ENCODE measurements at regions not wholly inside any gene's neighbourhood (a gene's known extent, or its start where the extent isn't known, plus 50 kb on each side); places are given as distances from the start of the nearest gene placed in this dataset.

DNA sequence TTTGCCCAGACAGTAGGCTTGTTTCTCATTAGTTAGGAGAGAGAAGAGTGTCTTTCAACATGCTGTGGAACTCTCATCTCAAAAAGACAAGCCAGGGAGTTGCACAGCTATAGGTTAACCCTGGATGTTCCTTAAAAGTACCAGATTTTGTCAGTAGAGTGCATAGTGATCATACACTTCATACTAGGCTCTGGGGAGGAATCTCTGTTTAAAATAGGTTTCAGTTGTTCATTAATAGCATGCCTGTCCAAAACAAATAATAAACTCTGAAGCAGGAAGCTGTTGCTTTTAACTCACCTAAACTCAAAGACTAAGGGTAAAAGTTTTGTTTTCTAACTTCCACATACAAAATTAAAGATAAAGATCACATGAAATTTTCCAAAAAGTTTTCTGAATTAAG, 1948.4 kb downstream of the C4orf33 start:
- H3K36me3 Mint-ChIP-seq (ENCODE audit: low read depth) = no peaks in the 10 kb centered on the region
- DNase-seq (ENCODE audit: low spot score) = no peak
- no peak for TF ChIP-seq CTCF (IDR thresholded peaks at IDR 0.05)
- no peaks in the 10 kb centered on the region for H3K9me3 Mint-ChIP-seq (ENCODE audit: low read depth)
- H3K4me3 Mint-ChIP-seq (ENCODE audit: unreplicated experiment) = no peak overlapping the region
- no peaks in the 10 kb centered on the region for H3K4me1 Mint-ChIP-seq (ENCODE audit: low read depth)
- H3K27ac Mint-ChIP-seq (ENCODE audit: unreplicated experiment) = no peak overlapping the region
- no peaks in the 10 kb centered on the region for H3K27me3 Mint-ChIP-seq (ENCODE audit: low read depth)

- no peak for TF ChIP-seq CTCF (IDR thresholded peaks at IDR 0.05)
These were observed 1950.9 kb downstream of the C4orf33 start for GRCh38 chr4:131046821-131047220.

DNA sequence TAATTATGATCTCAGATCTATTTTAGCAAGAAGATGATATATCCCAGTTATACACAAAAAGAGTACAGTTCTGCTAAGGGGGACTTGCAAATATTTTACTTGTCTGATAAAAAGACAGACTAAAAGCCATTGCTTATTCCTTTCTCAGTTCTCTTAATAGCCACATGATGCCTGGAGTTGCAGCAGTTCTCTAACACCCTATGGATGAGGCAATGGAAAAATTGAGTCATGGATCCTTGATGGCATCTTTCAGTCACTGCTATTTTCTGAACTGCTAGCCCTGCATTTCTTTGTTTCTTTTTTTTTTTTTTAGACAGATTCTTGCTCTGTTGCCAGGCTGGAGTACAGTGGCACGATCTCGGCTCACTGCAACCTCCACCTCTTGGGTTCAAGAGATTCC, 1956.7 kb downstream of the C4orf33 start:
- TF ChIP-seq CTCF (IDR thresholded peaks at IDR 0.05) = no peak
- H3K27ac Mint-ChIP-seq (ENCODE audit: unreplicated experiment) = no peak overlapping the region
- H3K9me3 Mint-ChIP-seq (ENCODE audit: low read depth) = peaks cover 12% of the 10 kb centered on the region
- no peaks in the 10 kb centered on the region for H3K4me1 Mint-ChIP-seq (ENCODE audit: low read depth)
- no peaks in the 10 kb centered on the region for H3K36me3 Mint-ChIP-seq (ENCODE audit: low read depth)
- H3K27me3 Mint-ChIP-seq (ENCODE audit: low read depth) = no peaks in the 10 kb centered on the region
- no peak overlapping the region for H3K4me3 Mint-ChIP-seq (ENCODE audit: unreplicated experiment)
- no peak for DNase-seq (ENCODE audit: low spot score)

More at GRCh38 chr4:131046821-131047220, 1950.9 kb downstream of the C4orf33 start:
- no peak for DNase-seq (ENCODE audit: low spot score)
- no peaks in the 10 kb centered on the region for H3K4me1 Mint-ChIP-seq (ENCODE audit: low read depth)
- no peaks in the 10 kb centered on the region for H3K27me3 Mint-ChIP-seq (ENCODE audit: low read depth)
- no peaks in the 10 kb centered on the region for H3K36me3 Mint-ChIP-seq (ENCODE audit: low read depth)
- H3K4me3 Mint-ChIP-seq (ENCODE audit: unreplicated experiment) = no peak overlapping the region
- H3K27ac Mint-ChIP-seq (ENCODE audit: unreplicated experiment) = no peak overlapping the region
- no peaks in the 10 kb centered on the region for H3K9me3 Mint-ChIP-seq (ENCODE audit: low read depth)

DNA sequence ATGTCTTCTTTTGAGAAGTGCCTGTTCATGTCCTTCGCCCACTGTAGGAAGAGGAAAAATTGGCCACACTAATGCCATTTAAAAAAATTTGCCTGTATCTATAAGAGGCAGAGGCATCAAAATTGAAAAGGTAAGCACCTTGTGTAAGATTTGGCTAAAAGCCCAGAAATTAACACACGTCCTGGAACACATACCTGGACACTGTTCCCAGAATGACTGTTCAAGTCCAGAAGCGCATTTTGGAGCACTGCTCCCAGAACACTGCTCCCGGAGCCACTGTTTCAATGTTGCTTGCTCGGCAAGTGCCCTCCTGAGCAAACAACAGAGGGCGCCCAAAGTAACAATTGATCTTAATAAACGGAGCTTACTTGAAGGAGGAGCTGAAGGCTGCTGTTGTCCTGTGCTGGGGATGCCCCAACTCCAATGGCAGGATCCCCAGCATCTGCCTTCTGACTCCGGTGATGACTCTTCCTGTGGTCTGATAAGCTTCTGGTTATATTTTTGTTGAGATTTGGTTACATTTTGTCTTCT, 1958.6 kb downstream of the C4orf33 start:
- H3K27ac Mint-ChIP-seq (ENCODE audit: unreplicated experiment) = no peak overlapping the region
- no peak for TF ChIP-seq CTCF (IDR thresholded peaks at IDR 0.05)
- H3K9me3 Mint-ChIP-seq (ENCODE audit: low read depth) = peaks cover 12% of the 10 kb centered on the region
- H3K4me3 Mint-ChIP-seq (ENCODE audit: unreplicated experiment) = no peak overlapping the region
- H3K27me3 Mint-ChIP-seq (ENCODE audit: low read depth) = no peaks in the 10 kb centered on the region
- H3K4me1 Mint-ChIP-seq (ENCODE audit: low read depth) = no peaks in the 10 kb centered on the region
- no peak for DNase-seq (ENCODE audit: low spot score)
- H3K36me3 Mint-ChIP-seq (ENCODE audit: low read depth) = no peaks in the 10 kb centered on the region

- Mint-ChIP-seq H3K9me3 (ENCODE audit: low read depth) (peaks cover 14% of the 10 kb centered on the region), H3K4me1 (ENCODE audit: low read depth) (no peaks in the 10 kb centered on the region), H3K27ac (ENCODE audit: unreplicated experiment) (no peak overlapping the region), H3K27me3 (ENCODE audit: low read depth) (no peaks in the 10 kb centered on the region), H3K36me3 (ENCODE audit: low read depth) (no peaks in the 10 kb centered on the region), H3K4me3 (ENCODE audit: unreplicated experiment) (no peak overlapping the region)
- no peak for TF ChIP-seq CTCF (IDR thresholded peaks at IDR 0.05)
- no peak for DNase-seq (ENCODE audit: low spot score)
These were observed 1965.8 kb downstream of the C4orf33 start for GRCh38 chr4:131061734-131062133.

Data from chondrocyte (in vitro differentiated cells).